Activated naive CD8-positive, alpha-beta T cell treated with anti-CD3 and anti-CD28 coated beads, Interleukin-2, amount 10 ng/mL, durations not matched to agents 7 days and 5 days (primary cell): ENCODE measurements at regions not wholly inside any gene's neighbourhood (a gene's known extent, or its start where the extent isn't known, plus 50 kb on each side); places are given as distances from the start of the nearest gene placed in this dataset.
"Not testable (repeated sequence)": the region's sequence is repeated elsewhere in the genome, so short reads cannot be mapped to it uniquely, and the experiment has no call there.

Experiments used
- ATAC-seq: fragments of 150-1000 bp; cut with Tn5 transposase; one replicate; pipeline ENCODE4 v1.10.0; 2021; ENCODE audit warnings: low read depth, moderate library complexity
- POLR2A ChIA-PET: fragments of 350-600 bp; sonication (Branson Sonifier 250); formaldehyde crosslinking; loops from one replicate; lab custom pipeline; 2021; ENCODE audit warnings: antibody characterized with exemption; lab: Charles Lee
- DNase-seq: peaks from one replicate; pipeline ENCODE4 v3.0.0; 2021
- H3K27ac Mint-ChIP-seq: one replicate; pipeline ENCODE4 v1.8.0; 2022; ENCODE audit warnings: mild to moderate bottlenecking, mixed read lengths
- H3K27me3 Mint-ChIP-seq: one replicate; pipeline ENCODE4 v1.8.0; 2022; ENCODE audit warnings: mild to moderate bottlenecking, moderate library complexity, mixed read lengths
- H3K36me3 Mint-ChIP-seq: one replicate; pipeline ENCODE4 v1.8.0; 2021; ENCODE audit warnings: mild to moderate bottlenecking, mixed read lengths
- H3K4me1 Mint-ChIP-seq: one replicate; pipeline ENCODE4 v1.8.0; 2021; ENCODE audit warnings: mixed read lengths
- H3K4me3 Mint-ChIP-seq: one replicate; pipeline ENCODE4 v1.8.0; 2022; ENCODE audit warnings: mild to moderate bottlenecking, moderate library complexity, mixed read lengths
- H3K9me3 Mint-ChIP-seq: one replicate; pipeline ENCODE4 v1.8.0; 2021; ENCODE audit warnings: mixed read lengths

DNA sequence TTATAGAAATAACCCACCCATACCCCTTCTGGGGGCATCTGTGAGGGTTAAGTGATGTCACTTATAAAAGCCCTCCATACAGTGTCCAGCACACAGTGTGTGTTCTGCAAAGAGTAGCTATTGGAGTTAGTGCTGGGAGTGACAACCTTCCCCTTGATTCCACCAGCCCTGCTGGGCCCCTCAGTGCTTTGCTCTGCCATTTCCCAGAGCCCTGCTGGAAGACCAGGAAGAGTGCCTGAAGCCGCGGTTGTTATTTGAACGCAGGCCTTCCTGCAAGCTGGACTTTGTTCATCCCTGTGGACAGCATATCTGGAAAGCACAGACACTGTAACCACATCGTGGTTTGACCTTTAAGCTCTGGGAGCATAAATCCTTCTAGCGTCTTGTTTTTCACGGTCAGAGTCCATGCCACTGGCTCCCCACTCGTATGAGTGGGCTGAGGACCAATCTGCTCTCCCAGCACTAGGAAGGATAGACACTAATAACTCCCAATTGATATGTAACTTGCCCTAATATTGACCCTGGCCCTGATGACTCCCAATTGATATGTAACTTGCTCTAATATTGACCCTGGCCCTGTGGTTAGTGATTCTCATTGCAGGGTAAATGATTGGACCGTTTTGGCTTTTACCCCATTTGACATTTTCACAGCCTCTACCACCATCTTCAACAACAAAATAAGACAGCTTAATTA is 297.1 kb upstream of the MAF start:
- Mint-ChIP-seq H3K27ac (no peak overlapping the region), H3K36me3 (no peaks in the 10 kb centered on the region), H3K4me3 (no peak overlapping the region), H3K27me3 (no peaks in the 10 kb centered on the region), H3K4me1 (no peaks in the 10 kb centered on the region), H3K9me3 (peaks cover 5% of the 10 kb centered on the region)
- DNase-seq (no peak), ATAC-seq (no peak)
- POLR2A ChIA-PET = no interaction called here

- DNase-seq (no peak), ATAC-seq (no peak)
- H3K9me3 Mint-ChIP-seq = peaks cover 2% of the 10 kb centered on the region
- H3K4me1 Mint-ChIP-seq = no peaks in the 10 kb centered on the region
- POLR2A ChIA-PET = no interaction called here
- H3K4me3 Mint-ChIP-seq = no peak overlapping the region
- no peak overlapping the region for H3K27ac Mint-ChIP-seq
- H3K27me3 Mint-ChIP-seq = no peaks in the 10 kb centered on the region
- no peaks in the 10 kb centered on the region for H3K36me3 Mint-ChIP-seq
Observed at GRCh38 chr16:79897104-79897452, 296.5 kb upstream of the MAF start.

GRCh38 chr16:79895917-79896203 is 295.3 kb upstream of the MAF start:
- Mint-ChIP-seq H3K9me3 (peaks cover 3% of the 10 kb centered on the region), H3K4me3 (no peak overlapping the region), H3K36me3 (no peaks in the 10 kb centered on the region), H3K27ac (no peak overlapping the region), H3K4me1 (no peaks in the 10 kb centered on the region), H3K27me3 (no peaks in the 10 kb centered on the region)
- no peak for ATAC-seq
- POLR2A ChIA-PET = no interaction called here
- no peak for DNase-seq

DNA sequence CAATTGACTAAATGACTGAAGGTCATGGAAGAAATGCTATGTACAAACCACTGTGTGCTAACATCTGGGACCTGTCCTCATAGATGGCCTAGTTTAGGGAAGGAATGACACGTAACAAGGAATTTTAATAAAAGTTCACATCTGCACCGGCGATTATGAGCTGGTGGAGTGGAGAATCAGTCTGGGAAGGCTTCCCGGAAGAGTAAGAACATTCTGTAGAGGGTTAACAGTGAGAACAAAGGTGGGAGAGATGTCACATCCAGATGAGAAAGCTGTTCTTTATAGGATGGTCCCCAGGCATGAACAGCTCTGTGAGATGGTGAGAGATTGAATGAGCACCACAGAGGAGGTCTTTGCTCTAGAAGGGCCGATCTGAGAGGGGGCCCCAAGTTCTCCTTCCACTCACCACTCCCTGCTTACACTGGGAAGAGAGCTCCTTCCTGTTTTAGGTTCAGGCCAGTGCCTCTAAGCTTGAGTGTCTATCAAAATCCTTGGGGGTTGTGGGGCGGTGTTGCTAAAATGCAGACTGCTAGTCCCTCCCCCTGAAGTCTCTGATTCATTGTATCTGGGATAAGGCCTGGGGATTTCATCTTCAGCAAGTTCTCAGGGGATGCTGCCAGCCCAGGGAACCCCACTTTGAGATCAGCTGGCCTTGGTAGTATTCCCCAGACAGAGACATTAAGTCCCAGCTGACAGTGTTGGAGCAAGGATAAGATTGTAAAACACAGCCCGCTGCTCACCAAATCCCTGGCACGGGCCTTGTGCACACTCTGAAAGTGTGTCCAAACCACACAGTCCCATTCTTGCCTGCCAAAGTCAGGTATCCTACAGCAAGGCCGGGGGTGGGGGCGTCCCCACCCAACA is 294.7 kb upstream of the MAF start:
- ATAC-seq (no peak), DNase-seq (no peak)
- H3K27ac Mint-ChIP-seq = no peak overlapping the region
- no peaks in the 10 kb centered on the region for H3K4me1 Mint-ChIP-seq
- peaks cover 3% of the 10 kb centered on the region for H3K9me3 Mint-ChIP-seq
- H3K4me3 Mint-ChIP-seq = no peak overlapping the region
- H3K36me3 Mint-ChIP-seq = no peaks in the 10 kb centered on the region
- POLR2A ChIA-PET = no interaction called here
- no peaks in the 10 kb centered on the region for H3K27me3 Mint-ChIP-seq

- no peaks in the 10 kb centered on the region for H3K36me3 Mint-ChIP-seq
- DNase-seq (no peak), ATAC-seq (no peak)
- no peaks in the 10 kb centered on the region for H3K4me1 Mint-ChIP-seq
- H3K4me3 Mint-ChIP-seq = no peak overlapping the region
- peaks cover 3% of the 10 kb centered on the region for H3K9me3 Mint-ChIP-seq
- H3K27ac Mint-ChIP-seq = no peak overlapping the region
- POLR2A ChIA-PET = no interaction called here
- no peaks in the 10 kb centered on the region for H3K27me3 Mint-ChIP-seq
Observed at GRCh38 chr16:79893445-79893844, 292.9 kb upstream of the MAF start.

- no peak for DNase-seq
- Mint-ChIP-seq H3K4me1 (no peaks in the 10 kb centered on the region), H3K27me3 (no peaks in the 10 kb centered on the region), H3K36me3 (no peaks in the 10 kb centered on the region), H3K4me3 (no peak overlapping the region), H3K9me3 (peaks cover 3% of the 10 kb centered on the region), H3K27ac (no peak overlapping the region)
- POLR2A ChIA-PET = no interaction called here
- no peak for ATAC-seq
Observed at GRCh38 chr16:79892278-79892677, 291.7 kb upstream of the MAF start.

GRCh38 chr16:79891458-79891857 is 290.9 kb upstream of the MAF start:
- H3K4me1 Mint-ChIP-seq = no peaks in the 10 kb centered on the region
- no peak for DNase-seq
- peaks cover 3% of the 10 kb centered on the region for H3K9me3 Mint-ChIP-seq
- H3K27ac Mint-ChIP-seq = no peak overlapping the region
- ATAC-seq = no peak
- POLR2A ChIA-PET = no interaction called here
- H3K4me3 Mint-ChIP-seq = no peak overlapping the region
- H3K36me3 Mint-ChIP-seq = no peaks in the 10 kb centered on the region
- no peaks in the 10 kb centered on the region for H3K27me3 Mint-ChIP-seq

DNA sequence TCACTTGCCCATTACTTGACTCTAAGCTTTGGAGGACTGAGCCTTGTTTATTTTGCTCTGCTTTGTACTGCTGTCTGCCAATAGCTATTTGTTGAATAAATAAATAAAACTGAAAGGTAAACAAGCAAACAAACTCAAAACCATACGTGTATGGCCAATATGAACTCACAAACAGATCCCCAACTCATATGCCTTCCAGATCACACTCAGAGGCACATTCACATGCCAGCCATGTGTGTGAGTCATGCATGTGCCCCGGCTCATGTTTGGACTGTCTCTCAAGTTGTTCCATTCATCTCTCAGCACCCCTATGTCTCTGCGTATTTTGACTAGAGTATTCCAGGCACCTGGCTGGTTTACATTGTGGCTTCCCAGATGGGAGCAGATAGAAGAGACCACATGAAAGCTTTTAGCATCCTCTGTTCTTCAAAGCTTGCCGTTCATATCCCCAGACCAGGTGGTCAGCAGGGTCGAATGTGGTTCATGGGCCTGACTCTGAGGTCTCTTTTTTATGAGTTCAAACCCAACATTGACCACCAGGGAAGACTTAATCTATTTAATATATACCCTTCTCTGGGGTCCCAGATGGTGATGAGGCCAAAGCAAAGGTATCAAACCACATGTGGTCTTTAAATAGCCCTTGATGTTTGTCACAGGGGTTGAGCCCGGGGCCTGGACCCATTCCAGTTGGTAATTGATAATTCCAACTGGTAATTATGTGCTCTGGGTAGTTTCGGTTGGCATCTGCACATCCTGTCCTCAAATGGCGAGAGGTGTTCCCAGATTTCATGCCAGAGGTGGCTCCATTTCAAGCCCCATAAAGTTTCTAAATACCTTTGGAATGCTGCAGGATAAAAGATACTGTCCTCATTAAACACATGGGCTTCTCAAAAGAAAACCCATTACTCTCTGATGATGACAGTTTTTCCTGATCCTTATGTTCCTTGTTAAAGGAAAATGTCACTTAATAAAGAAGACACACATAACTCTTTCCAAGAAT is 287.3 kb upstream of the MAF start:
- H3K4me1 Mint-ChIP-seq = no peaks in the 10 kb centered on the region
- H3K4me3 Mint-ChIP-seq = no peak overlapping the region
- H3K9me3 Mint-ChIP-seq = peaks cover 3% of the 10 kb centered on the region
- no peak overlapping the region for H3K27ac Mint-ChIP-seq
- POLR2A ChIA-PET = no interaction called here
- ATAC-seq (no peak), DNase-seq (no peak)
- H3K36me3 Mint-ChIP-seq = no peaks in the 10 kb centered on the region
- no peaks in the 10 kb centered on the region for H3K27me3 Mint-ChIP-seq

- Mint-ChIP-seq H3K36me3 (no peaks in the 10 kb centered on the region), H3K27me3 (no peaks in the 10 kb centered on the region), H3K4me1 (no peaks in the 10 kb centered on the region), H3K9me3 (no peaks in the 10 kb centered on the region), H3K27ac (no peak overlapping the region), H3K4me3 (no peak overlapping the region)
- ATAC-seq (no peak), DNase-seq (no peak)
- POLR2A ChIA-PET = no interaction called here
Observed at GRCh38 chr16:79885320-79885719, 284.8 kb upstream of the MAF start.

GRCh38 chr16:79883494-79883893 is 283.0 kb upstream of the MAF start:
- no peaks in the 10 kb centered on the region for H3K27me3 Mint-ChIP-seq
- DNase-seq = no peak
- no peak for ATAC-seq
- no peak overlapping the region for H3K4me3 Mint-ChIP-seq
- H3K36me3 Mint-ChIP-seq = no peaks in the 10 kb centered on the region
- H3K9me3 Mint-ChIP-seq = no peaks in the 10 kb centered on the region
- H3K4me1 Mint-ChIP-seq = no peaks in the 10 kb centered on the region
- H3K27ac Mint-ChIP-seq = no peak overlapping the region
- POLR2A ChIA-PET = no interaction called here

- Mint-ChIP-seq H3K4me3 (no peak overlapping the region), H3K9me3 (no peaks in the 10 kb centered on the region)
Observed at GRCh38 chr16:79882340-79883005, 281.9 kb upstream of the MAF start.

DNA sequence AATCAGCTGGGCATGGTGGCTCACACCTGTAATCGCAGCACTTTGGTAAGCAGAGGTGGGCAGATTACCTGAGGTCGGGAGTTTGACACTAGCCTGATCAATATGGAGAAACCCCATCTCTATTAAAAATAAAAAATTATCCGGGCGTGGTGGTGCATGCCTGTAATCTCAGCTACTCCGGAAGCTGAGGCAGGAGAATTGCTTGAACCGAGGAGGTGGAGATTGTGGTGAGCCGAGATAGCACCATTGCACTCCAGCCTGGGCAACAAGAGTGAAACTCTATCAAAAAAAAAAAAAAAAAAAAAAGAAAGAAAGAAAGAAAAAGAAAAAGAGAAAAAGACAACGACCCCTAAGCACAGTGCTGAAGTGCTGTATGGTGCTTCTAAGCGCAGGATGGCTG is 280.6 kb upstream of the MAF start:
- DNase-seq, H3K27ac Mint-ChIP-seq, H3K4me3 Mint-ChIP-seq, H3K4me1 Mint-ChIP-seq, POLR2A ChIA-PET, ATAC-seq, H3K27me3 Mint-ChIP-seq, H3K9me3 Mint-ChIP-seq, H3K36me3 Mint-ChIP-seq: not testable (repeated sequence)

More at GRCh38 chr16:79882340-79883005, 281.9 kb upstream of the MAF start:
- Mint-ChIP-seq H3K27ac (no peak overlapping the region), H3K4me1 (no peaks in the 10 kb centered on the region), H3K36me3 (no peaks in the 10 kb centered on the region), H3K27me3 (no peaks in the 10 kb centered on the region)
- DNase-seq = no peak
- POLR2A ChIA-PET = no interaction called here
- ATAC-seq = no peak

DNA sequence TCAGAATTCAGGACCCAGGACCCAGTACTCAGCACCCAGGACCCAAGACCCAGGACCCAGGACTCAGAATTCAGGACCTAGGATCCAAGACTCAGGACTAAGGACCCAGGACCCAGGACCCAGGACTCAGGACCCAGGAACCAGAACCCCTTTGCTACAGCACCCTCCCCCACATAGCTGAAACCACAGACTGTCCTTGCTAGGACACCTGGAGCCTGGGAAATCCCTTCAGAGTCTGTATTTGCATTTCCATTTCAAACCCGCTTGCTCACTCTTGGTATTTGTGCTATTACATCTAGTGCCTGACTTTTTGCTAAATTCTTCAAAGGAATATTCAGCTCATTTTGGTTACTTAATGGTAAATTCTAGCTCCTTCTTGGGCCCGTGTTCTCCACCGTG is 275.8 kb upstream of the MAF start:
- Mint-ChIP-seq H3K36me3 (no peaks in the 10 kb centered on the region), H3K27ac (no peak overlapping the region), H3K4me1 (no peaks in the 10 kb centered on the region), H3K9me3 (no peaks in the 10 kb centered on the region), H3K4me3 (no peak overlapping the region), H3K27me3 (no peaks in the 10 kb centered on the region)
- ATAC-seq (no peak), DNase-seq (no peak)
- POLR2A ChIA-PET = no interaction called here
